ENCODE measurements at regions not wholly inside any gene's neighbourhood (a gene's known extent, or its start where the extent isn't known, plus 50 kb on each side); places are given as distances from the start of the nearest gene placed in this dataset.

DNA sequence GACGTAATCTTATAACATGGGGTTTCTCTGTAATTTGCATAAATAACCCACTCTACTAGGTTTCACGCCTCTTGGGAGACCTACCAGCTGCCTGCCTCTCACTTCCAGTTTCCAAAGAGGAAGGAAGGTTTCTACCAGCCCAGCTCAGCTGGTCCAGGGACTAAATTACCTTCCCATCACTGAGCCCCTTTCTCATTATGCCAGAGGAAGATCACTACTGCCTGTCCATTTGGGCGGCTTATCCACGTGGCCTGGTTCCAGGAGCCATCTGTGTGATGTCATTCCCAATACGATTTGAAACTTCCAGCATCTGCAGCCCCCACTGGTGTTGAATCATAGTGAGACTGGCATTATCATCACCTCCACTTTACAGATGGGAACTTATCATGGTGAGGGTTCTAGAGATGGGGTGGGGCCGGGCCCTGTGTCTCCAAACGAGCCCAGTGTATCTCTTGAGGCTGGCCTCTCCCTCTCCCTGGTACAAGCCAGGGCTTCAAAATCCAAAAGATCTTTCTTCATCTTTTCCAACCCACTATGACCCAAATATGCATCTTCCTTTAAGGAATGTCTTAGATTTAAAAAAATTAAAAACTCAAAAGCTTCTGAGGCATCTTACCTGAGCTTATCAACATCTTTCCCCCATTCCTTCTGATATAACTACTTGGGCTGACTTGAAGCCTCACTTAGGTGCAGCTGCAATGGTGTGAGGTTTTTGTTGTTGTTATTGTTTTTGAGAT lies 140.8 kb downstream of the DDX1 start:
- FAIRE-seq: no peak
- Histone ChIP-seq H3K4me3 (ENCODE audit: low read depth in 1 of 3, low read length in 3 of 3) (no peak overlapping the region), H3K27ac (ENCODE audit: low read depth in 1 of 3, low read length in 2 of 3) (no peak overlapping the region), H3K4me1 (ENCODE audit: control insufficient read depth in 3 of 3, insufficient read depth in 2 of 3, low read depth in 1 of 3, low read length in 2 of 3) (peaks cover 0 to 32% (median 5%) of the 10 kb centered on the region in 3 donors), H3K27me3 (ENCODE audit: control insufficient read depth in 3 of 3, insufficient read depth in 3 of 3, low read length in 3 of 3) (no peaks in the 10 kb centered on the region), H3K36me3 (ENCODE audit: control insufficient read depth in 3 of 3, insufficient read depth in 2 of 3, low read depth in 1 of 3, low read length in 3 of 3) (no peaks in the 10 kb centered on the region), H3K9me3 (ENCODE audit: control insufficient read depth in 2 of 2, insufficient read depth in 1 of 2, low read depth in 1 of 2, low read length in 1 of 2) (peaks cover 0 to 2% of the 10 kb centered on the region in 2 donors)
- WGBS, 3 donors: 64 to 72% (median 70%) methylated on average over 7 of the region's 7 CpGs
- DNase-seq: no peak

DNA sequence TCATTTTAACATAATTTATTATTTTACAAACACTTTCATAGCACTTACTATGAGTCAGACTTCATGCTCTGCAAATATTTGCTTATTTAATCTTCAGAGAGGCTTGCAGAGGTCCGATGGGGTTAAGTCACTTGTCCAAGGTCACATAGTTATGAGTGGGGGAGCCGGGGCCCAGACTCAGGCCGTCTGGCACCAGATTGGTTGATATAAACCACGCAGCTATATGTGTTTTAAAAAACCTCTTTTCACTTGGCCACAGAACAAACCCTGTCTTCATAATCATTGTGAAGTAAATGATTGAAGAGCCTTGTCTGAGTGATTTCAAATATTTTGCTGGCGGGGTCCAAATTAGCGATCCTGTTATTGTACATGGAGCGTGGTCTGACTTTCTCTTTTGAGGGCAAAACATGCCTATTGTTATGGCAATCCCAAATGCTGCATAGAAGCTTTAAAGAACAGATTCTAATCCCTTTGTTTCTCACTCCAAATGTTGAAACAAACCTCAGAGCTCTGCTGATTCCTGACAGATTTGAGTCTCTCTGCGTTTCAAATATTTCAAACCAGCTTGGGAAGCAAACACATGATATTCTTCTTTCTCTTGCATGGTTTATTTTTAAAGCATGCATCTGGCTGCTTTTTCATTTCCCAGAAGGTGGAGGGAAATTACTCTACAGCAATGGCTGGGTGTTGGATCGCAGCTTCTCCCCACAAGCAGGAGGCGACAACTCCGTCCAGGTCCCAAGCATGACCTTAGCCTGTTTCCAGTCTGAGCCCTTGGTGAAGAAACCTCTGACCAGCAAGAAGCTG lies 142.4 kb downstream of the DDX1 start:
- Histone ChIP-seq H3K4me3 (ENCODE audit: low read depth in 1 of 3, low read length in 3 of 3) (no peak overlapping the region), H3K27ac (ENCODE audit: low read depth in 1 of 3, low read length in 2 of 3) (no peak overlapping the region), H3K4me1 (ENCODE audit: control insufficient read depth in 3 of 3, insufficient read depth in 2 of 3, low read depth in 1 of 3, low read length in 2 of 3) (peaks cover 0 to 32% (median 5%) of the 10 kb centered on the region in 3 donors), H3K9me3 (ENCODE audit: control insufficient read depth in 2 of 2, insufficient read depth in 1 of 2, low read depth in 1 of 2, low read length in 1 of 2) (no peaks in the 10 kb centered on the region), H3K27me3 (ENCODE audit: control insufficient read depth in 3 of 3, insufficient read depth in 3 of 3, low read length in 3 of 3) (no peaks in the 10 kb centered on the region), H3K36me3 (ENCODE audit: control insufficient read depth in 3 of 3, insufficient read depth in 2 of 3, low read depth in 1 of 3, low read length in 3 of 3) (no peaks in the 10 kb centered on the region)
- FAIRE-seq (no peak), DNase-seq (peak in 1 of 2 donors; percentile 46)
- WGBS, 3 donors: 43 to 44% (median 43%) methylated on average over 11 of the region's 11 CpGs

DNA sequence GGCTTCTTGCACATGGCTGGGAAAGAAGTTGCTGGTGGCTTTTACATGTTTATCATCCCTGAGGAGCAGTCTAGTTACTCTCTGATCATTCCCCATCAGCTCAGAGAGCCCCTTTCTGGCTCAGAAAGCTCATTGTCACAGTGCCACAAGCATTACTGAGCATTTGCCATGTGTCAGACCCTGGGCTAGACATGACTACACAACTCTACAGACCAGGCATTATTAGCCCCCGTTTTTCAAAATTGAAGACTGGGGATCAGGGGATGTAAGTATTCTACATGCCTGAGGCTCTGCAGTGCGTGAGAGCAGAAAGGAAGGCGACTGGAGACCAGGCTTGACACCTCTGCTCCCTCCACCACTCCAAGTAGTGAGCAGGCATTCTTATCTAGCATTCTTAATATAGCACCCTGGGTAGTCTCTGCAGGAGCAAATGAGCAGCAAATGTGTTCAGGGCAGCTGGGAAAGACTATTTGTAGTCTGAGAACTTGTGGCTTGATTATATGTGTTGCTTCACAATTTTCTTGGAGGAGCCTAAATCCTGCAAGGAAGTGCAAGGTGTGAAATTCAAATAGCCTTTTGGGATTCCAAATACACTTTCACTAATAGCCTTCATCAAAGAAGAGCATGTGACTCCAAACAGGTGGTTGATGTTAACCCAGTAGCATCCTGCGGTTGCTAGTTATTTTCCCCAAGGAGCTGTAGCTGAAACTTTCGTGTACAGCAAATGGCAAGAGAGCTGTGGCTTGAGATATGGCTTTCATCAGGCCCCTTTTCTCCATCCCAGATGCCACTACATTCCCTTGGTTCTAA lies 143.2 kb downstream of the DDX1 start:
- Histone ChIP-seq H3K9me3 (ENCODE audit: control insufficient read depth in 2 of 2, insufficient read depth in 1 of 2, low read depth in 1 of 2, low read length in 1 of 2) (no peaks in the 10 kb centered on the region), H3K27me3 (ENCODE audit: control insufficient read depth in 3 of 3, insufficient read depth in 3 of 3, low read length in 3 of 3) (no peaks in the 10 kb centered on the region), H3K4me3 (ENCODE audit: low read depth in 1 of 3, low read length in 3 of 3) (no peak overlapping the region), H3K36me3 (ENCODE audit: control insufficient read depth in 3 of 3, insufficient read depth in 2 of 3, low read depth in 1 of 3, low read length in 3 of 3) (no peaks in the 10 kb centered on the region), H3K27ac (ENCODE audit: low read depth in 1 of 3, low read length in 2 of 3) (no peak overlapping the region), H3K4me1 (ENCODE audit: control insufficient read depth in 3 of 3, insufficient read depth in 2 of 3, low read depth in 1 of 3, low read length in 2 of 3) (peaks cover 0 to 31% (median 5%) of the 10 kb centered on the region in 3 donors)
- DNase-seq (peak in 1 of 2 donors; percentile 14), FAIRE-seq (no peak)
- WGBS, 3 donors: 73 to 80% (median 77%) methylated on average over 5 of the region's 5 CpGs

DNA sequence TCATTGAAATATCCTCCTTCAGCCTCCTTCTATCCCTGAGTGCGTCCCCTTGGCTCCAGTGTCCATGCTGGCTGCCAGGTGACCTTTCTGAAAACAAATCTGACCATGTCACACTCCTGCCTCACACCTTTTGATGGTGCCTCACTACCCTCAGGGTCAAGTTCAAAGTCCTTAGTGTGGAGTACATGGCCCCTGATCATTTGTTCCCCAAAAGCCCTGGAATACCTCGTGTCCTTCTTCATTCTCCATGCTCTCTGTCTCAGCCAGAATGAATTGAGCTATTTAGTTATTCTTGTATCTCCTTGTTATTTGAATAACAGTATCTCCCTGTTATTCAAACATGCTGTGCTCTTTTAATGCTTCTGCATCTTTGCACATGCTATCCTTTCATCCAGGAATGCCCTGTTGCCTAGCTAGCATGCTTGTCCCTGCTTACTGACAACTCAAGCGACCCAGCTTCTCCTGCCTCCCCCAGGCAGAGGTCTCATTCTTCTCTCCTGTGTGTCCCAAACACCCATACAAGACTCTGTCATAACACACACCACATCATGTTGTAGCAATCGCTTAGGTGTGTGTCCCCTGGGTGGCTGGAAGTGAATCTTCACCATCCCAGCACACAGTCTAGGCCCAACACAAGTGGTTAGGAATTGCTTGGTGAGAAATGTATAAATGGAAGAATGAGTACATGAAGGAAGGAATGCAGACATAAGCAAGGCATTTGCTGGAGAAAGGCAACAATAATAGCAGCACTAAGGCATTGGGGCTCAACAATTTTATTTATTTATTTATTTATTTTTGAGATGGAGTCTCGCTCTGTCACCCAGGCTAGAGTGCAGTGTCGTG lies 144.0 kb downstream of the DDX1 start:
- Histone ChIP-seq H3K9me3 (ENCODE audit: control insufficient read depth in 2 of 2, insufficient read depth in 1 of 2, low read depth in 1 of 2, low read length in 1 of 2) (no peaks in the 10 kb centered on the region), H3K4me3 (ENCODE audit: low read depth in 1 of 3, low read length in 3 of 3) (no peak overlapping the region), H3K27ac (ENCODE audit: low read depth in 1 of 3, low read length in 2 of 3) (no peak overlapping the region), H3K27me3 (ENCODE audit: control insufficient read depth in 3 of 3, insufficient read depth in 3 of 3, low read length in 3 of 3) (no peaks in the 10 kb centered on the region), H3K4me1 (ENCODE audit: control insufficient read depth in 3 of 3, insufficient read depth in 2 of 3, low read depth in 1 of 3, low read length in 2 of 3) (peaks cover 0 to 23% (median 2%) of the 10 kb centered on the region in 3 donors), H3K36me3 (ENCODE audit: control insufficient read depth in 3 of 3, insufficient read depth in 2 of 3, low read depth in 1 of 3, low read length in 3 of 3) (no peaks in the 10 kb centered on the region)
- DNase-seq (no peak), FAIRE-seq (no peak)
- WGBS, 3 donors: 82 to 89% (median 85%) methylated on average over 6 of the region's 6 CpGs

DNA sequence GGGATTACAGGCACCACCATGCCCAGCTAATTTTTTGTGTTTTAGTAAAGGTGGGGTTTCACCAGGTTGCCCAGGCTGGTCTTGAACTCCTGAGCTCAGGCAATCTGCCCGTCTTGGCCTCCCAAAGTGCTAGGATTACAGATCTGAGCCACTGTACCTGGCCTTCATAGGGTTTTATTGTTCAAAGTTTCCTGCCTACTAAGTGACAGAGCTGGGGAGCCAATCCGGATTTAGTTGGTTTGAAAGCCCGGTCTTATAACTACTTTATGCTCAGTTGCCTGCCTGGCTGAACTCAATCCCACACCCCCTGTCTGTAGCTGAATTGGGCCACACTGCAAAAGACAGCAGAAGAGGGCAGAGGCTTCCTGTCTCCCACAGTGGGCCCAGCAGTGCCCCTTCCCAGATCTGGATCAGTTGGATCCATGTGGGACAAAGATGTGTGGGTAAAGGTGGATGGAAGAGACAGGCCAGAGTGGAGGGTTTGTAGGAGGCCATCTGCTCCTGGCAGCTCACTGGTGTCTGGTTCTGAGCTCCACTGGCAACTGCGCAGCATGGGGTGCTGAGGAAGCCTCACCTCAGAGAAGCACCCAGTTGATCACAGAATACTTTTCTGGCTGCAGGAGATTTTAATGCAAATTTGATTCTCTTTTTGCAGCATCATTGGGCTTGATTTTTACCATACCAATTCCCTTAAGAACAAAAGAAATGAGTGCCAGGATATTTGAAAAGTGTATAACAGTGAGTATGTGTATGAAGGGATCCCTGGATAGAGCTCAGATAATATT lies 144.9 kb downstream of the DDX1 start:
- Histone ChIP-seq H3K36me3 (ENCODE audit: control insufficient read depth in 3 of 3, insufficient read depth in 2 of 3, low read depth in 1 of 3, low read length in 3 of 3) (no peaks in the 10 kb centered on the region), H3K4me3 (ENCODE audit: low read depth in 1 of 3, low read length in 3 of 3) (no peak overlapping the region), H3K4me1 (ENCODE audit: control insufficient read depth in 3 of 3, insufficient read depth in 2 of 3, low read depth in 1 of 3, low read length in 2 of 3) (peaks cover 0 to 18% (median 0%) of the 10 kb centered on the region in 3 donors), H3K9me3 (ENCODE audit: control insufficient read depth in 2 of 2, insufficient read depth in 1 of 2, low read depth in 1 of 2, low read length in 1 of 2) (no peaks in the 10 kb centered on the region), H3K27me3 (ENCODE audit: control insufficient read depth in 3 of 3, insufficient read depth in 3 of 3, low read length in 3 of 3) (no peaks in the 10 kb centered on the region), H3K27ac (ENCODE audit: low read depth in 1 of 3, low read length in 2 of 3) (no peak overlapping the region)
- no peak for FAIRE-seq
- 92 to 93% (median 93%) methylated on average over 4 of the region's 4 CpGs for WGBS, 3 donors
- no peak for DNase-seq

DNA sequence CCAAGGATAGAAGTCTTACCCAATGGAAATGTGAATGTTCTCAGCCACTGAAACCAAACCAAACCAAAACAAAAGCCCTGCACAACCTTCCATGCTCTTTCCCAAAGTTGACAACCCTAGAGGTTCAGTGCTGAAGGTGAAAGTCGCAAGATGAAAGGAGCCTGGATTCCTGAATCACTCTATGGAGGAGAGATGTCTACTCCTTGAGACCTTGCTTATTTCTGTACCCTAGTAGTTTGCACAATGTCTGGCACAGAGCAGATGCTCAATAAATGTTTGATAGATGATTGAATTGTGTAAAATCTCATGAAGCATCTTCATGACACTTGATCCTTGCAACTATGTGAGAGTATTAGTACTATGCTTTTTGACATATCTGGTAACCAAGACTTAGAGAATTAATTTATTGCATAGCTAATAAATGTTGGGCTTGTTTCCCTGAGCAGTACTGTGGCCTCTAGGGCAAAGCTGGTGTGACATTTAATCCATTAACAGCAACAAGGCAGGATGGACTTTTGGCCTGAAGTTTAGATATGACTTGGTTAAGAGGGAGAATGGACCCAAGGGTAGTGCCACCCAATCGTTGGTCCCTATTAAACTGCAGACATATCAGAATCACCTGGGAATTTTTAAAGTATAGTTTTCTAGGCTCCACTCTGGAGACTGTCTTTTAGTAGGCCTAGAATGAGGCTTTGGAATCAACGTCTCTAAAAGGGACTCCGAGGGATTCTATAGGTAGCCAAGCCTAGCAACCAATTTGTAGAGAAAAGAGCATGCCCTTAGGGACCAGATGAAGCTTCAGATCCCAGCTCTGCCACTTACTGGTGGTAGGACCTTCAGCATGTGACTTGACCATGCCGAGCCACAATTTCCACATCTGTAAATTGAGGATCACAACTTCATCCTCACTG lies 145.9 kb downstream of the DDX1 start:
- Histone ChIP-seq H3K9me3 (ENCODE audit: control insufficient read depth in 2 of 2, insufficient read depth in 1 of 2, low read depth in 1 of 2, low read length in 1 of 2) (no peaks in the 10 kb centered on the region), H3K4me3 (ENCODE audit: low read depth in 1 of 3, low read length in 3 of 3) (no peak overlapping the region), H3K36me3 (ENCODE audit: control insufficient read depth in 3 of 3, insufficient read depth in 2 of 3, low read depth in 1 of 3, low read length in 3 of 3) (no peaks in the 10 kb centered on the region), H3K4me1 (ENCODE audit: control insufficient read depth in 3 of 3, insufficient read depth in 2 of 3, low read depth in 1 of 3, low read length in 2 of 3) (peaks cover 0 to 18% (median 0%) of the 10 kb centered on the region in 3 donors), H3K27me3 (ENCODE audit: control insufficient read depth in 3 of 3, insufficient read depth in 3 of 3, low read length in 3 of 3) (no peaks in the 10 kb centered on the region), H3K27ac (ENCODE audit: low read depth in 1 of 3, low read length in 2 of 3) (peak overlapping the region in 1 of 3 donors; percentile 14)
- WGBS, 3 donors: 67 to 85% (median 70%) methylated on average over 5 of the region's 5 CpGs
- peak; percentile 48 to 90 for DNase-seq
- FAIRE-seq: no peak

DNA sequence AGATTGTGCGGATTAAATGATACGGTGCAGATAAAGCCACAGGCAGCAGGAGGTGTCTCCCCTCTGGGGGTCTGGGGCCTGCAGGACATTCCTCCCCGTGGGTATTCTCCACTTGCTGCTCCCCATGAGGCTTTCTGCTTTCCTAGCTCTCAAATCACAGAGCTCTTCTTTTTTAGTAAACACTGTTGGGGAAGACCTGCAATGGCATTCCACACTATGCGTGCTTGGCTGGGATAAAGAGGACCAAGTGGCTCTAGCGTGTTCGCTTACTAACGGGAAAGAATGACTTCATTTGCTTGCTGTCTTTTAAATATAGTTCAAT lies 146.5 kb downstream of the DDX1 start:
- H3K9me3 ChIP-seq (ENCODE audit: control insufficient read depth in 2 of 2, insufficient read depth in 1 of 2, low read depth in 1 of 2, low read length in 1 of 2): no peaks in the 10 kb centered on the region
- H3K27ac ChIP-seq (ENCODE audit: low read depth in 1 of 3, low read length in 2 of 3): no peak overlapping the region
- DNase-seq: no peak
- no peaks in the 10 kb centered on the region for H3K36me3 ChIP-seq (ENCODE audit: control insufficient read depth in 3 of 3, insufficient read depth in 2 of 3, low read depth in 1 of 3, low read length in 3 of 3)
- no peak for FAIRE-seq
- no peak overlapping the region for H3K4me3 ChIP-seq (ENCODE audit: low read depth in 1 of 3, low read length in 3 of 3)
- no peaks in the 10 kb centered on the region for H3K27me3 ChIP-seq (ENCODE audit: control insufficient read depth in 3 of 3, insufficient read depth in 3 of 3, low read length in 3 of 3)
- peaks cover 0 to 17% (median 0%) of the 10 kb centered on the region in 3 donors for H3K4me1 ChIP-seq (ENCODE audit: control insufficient read depth in 3 of 3, insufficient read depth in 2 of 3, low read depth in 1 of 3, low read length in 2 of 3)
- WGBS, 3 donors: 88 to 90% (median 89%) methylated on average over 7 of the region's 7 CpGs

Data from small intestine (tissue), 7 donors.